Cardiac muscle cell (in vitro differentiated cells and primary cell): ENCODE measurements at regions not wholly inside any gene's neighbourhood (a gene's known extent, or its start where the extent isn't known, plus 50 kb on each side); places are given as distances from the start of the nearest gene placed in this dataset.

Experiments
- DNase-seq, 2 donors: peaks; one replicate each; pipeline versions ENCODE4 v3.0.0 to v3.0.0-alpha.2; 2010 to 2017; ENCODE audit warnings: low read depth in 1 of 2, low spot score in 1 of 2
- H3K27ac ChIP-seq: fragments of 200-600 bp; sonication (generic); 2 replicates; pipeline ENCODE4 v1.5.1; 2016
- H3K27me3 ChIP-seq: fragments of 200-600 bp; sonication (generic); 2 replicates; pipeline ENCODE4 v1.6.0; 2016; ENCODE audit warnings: control low read depth
- H3K36me3 ChIP-seq: fragments of 200-600 bp; sonication (generic); 2 replicates; pipeline ENCODE4 v1.5.1; 2016; ENCODE audit warnings: control low read depth
- H3K4me1 ChIP-seq: fragments of 200-600 bp; sonication (generic); 2 replicates; pipeline ENCODE4 v1.8.1; 2017; ENCODE audit warnings: low read depth, mild to moderate bottlenecking, mixed run types
- H3K4me3 ChIP-seq: fragments of 200-600 bp; sonication (generic); 2 replicates; pipeline ENCODE4 v1.5.1; 2016; ENCODE audit warnings: mild to moderate bottlenecking
- H3K9me3 ChIP-seq: fragments of 200-600 bp; sonication (generic); 2 replicates; pipeline ENCODE4 v1.5.1; 2017; ENCODE audit warnings: low read depth, mild to moderate bottlenecking, control low read depth
- CTCF ChIP-seq: IDR thresholded peaks from 2 replicates; pipeline ENCODE4 v1.5.1; 2012; ENCODE audit warnings: low read depth, mild to moderate bottlenecking, low read length

GRCh38 chr6:48471326-48471725 is 360.3 kb upstream of the PTCHD4 start:
- H3K4me3 ChIP-seq, result no peak overlapping the region
- no peak for DNase-seq
- H3K9me3 ChIP-seq, result no peaks in the 10 kb centered on the region
- no peak for TF ChIP-seq CTCF
- no peak overlapping the region for H3K27ac ChIP-seq
- no peaks in the 10 kb centered on the region for H3K36me3 ChIP-seq
- no peaks in the 10 kb centered on the region for H3K27me3 ChIP-seq
- no peaks in the 10 kb centered on the region for H3K4me1 ChIP-seq

GRCh38 chr6:48449002-48449401 is 338.0 kb upstream of the PTCHD4 start:
- DNase-seq, result peak in 1 of 2 donors; percentile 34
- Histone ChIP-seq H3K27me3 (no peaks in the 10 kb centered on the region), H3K4me3 (no peak overlapping the region), H3K27ac (no peak overlapping the region), H3K36me3 (no peaks in the 10 kb centered on the region), H3K4me1 (no peaks in the 10 kb centered on the region), H3K9me3 (no peaks in the 10 kb centered on the region)
- peak; percentile 23 for TF ChIP-seq CTCF

- Histone ChIP-seq H3K4me1 (no peaks in the 10 kb centered on the region), H3K27ac (no peak overlapping the region), H3K4me3 (no peak overlapping the region), H3K27me3 (no peaks in the 10 kb centered on the region), H3K9me3 (no peaks in the 10 kb centered on the region), H3K36me3 (no peaks in the 10 kb centered on the region)
- no peak for DNase-seq
- TF ChIP-seq CTCF, result no peak
Measured at GRCh38 chr6:48447251-48447650, 336.3 kb upstream of the PTCHD4 start.

GRCh38 chr6:48429610-48430009 is 318.6 kb upstream of the PTCHD4 start:
- Histone ChIP-seq H3K4me3 (no peak overlapping the region), H3K27ac (no peak overlapping the region), H3K9me3 (no peaks in the 10 kb centered on the region), H3K27me3 (no peaks in the 10 kb centered on the region), H3K4me1 (no peaks in the 10 kb centered on the region), H3K36me3 (no peaks in the 10 kb centered on the region)
- no peak for TF ChIP-seq CTCF
- no peak for DNase-seq

GRCh38 chr6:48429021-48429420 is 318.0 kb upstream of the PTCHD4 start:
- Histone ChIP-seq H3K36me3 (no peaks in the 10 kb centered on the region), H3K27ac (no peak overlapping the region), H3K4me1 (no peaks in the 10 kb centered on the region), H3K9me3 (no peaks in the 10 kb centered on the region), H3K27me3 (no peaks in the 10 kb centered on the region), H3K4me3 (no peak overlapping the region)
- no peak for TF ChIP-seq CTCF
- DNase-seq, result no peak

GRCh38 chr6:48426636-48427035 is 315.6 kb upstream of the PTCHD4 start:
- H3K4me3 ChIP-seq, result no peak overlapping the region
- H3K27ac ChIP-seq, result no peak overlapping the region
- no peaks in the 10 kb centered on the region for H3K9me3 ChIP-seq

More at GRCh38 chr6:48426636-48427035, 315.6 kb upstream of the PTCHD4 start:
- Histone ChIP-seq H3K27me3 (no peaks in the 10 kb centered on the region), H3K36me3 (no peaks in the 10 kb centered on the region), H3K4me1 (no peaks in the 10 kb centered on the region)
- DNase-seq, result peak in 1 of 2 donors; percentile 92
- no peak for TF ChIP-seq CTCF
